HG02885 (cell line): ENCODE measurements at regions not wholly inside any gene's neighbourhood (a gene's known extent, or its start where the extent isn't known, plus 50 kb on each side); places are given as distances from the start of the nearest gene placed in this dataset.

ENCODE experiments used
- ATAC-seq: cut with Tn5 transposase; IDR thresholded peaks from one replicate; pipeline ENCODE4 v1.9.1; 2021; ENCODE audit warnings: mild to moderate bottlenecking; ENCODE audit not compliant: unreplicated experiment, poor library complexity

DNA sequence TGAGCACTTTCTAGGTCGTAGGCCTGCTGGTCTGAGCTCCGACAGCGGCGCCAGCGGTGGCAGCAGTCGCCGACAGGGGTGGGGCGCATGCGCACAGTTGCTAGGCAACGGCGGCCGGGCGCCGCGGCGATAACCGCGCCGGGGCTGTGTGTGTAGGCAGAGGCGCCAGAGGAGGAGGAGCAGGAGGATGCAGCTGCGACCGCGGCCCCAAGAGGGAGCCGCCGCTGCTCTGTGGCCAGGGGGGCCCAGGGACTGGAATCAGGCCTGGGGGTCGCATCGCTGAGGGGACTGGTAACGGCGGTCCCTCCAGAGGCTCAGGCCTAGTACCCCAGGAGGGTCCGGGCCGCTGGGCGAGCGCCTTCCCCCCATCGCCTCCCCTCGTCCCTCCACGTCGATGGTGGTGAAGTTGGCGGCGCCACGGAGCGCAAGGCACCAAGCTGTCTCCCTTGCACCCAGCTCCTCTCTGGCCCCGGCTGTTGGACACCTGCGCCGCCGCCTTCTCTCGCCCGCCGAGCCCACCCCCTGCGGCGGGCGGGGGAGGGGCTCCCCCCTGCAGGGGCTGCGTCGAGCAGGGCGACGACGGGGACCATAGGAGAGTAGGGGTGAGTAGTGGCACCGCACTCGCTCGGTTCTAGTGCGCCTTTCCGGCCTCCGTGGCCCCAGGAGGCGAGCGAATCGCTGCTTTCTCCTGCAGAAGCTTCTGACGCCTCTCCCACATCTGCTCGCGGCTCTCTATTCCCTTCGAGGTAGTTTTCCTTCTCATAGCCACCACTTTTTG is 58.6 kb upstream of the ZC4H2 start, which contains the start of gene ZC3H12B:
ZC3H12B (plus strand) TSS at position 159 of the 778 bp plus-strand sequence.
- peak; percentile 95 for ATAC-seq

DNA sequence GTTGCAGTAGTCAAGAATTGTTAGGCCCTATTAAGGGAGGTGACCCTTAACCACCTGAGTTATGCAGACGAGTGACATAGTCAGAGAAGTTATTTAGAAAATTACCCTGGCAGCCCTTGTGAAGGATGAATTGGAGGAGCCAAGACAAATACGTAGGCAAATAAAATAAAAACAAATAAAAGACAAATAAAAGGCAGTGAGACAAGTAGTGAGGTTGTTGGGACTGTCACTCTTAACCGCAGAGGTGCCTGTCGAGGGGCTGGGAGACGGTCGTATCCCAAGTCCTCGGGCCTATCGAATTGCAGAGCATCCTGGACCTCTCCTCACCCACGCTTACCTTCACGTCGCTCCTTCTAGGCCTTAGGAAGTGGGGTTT is 58.0 kb upstream of the ZC4H2 start:
- no peak for ATAC-seq
